ENCODE measurements at regions not wholly inside any gene's neighbourhood (a gene's known extent, or its start where the extent isn't known, plus 50 kb on each side); places are given as distances from the start of the nearest gene placed in this dataset.

- Histone ChIP-seq H3K4me1 (ENCODE audit: control extremely low read depth in 1 of 4, control insufficient read depth in 4 of 4, insufficient read depth in 4 of 4, low read length in 3 of 4) (no peaks in the 10 kb centered on the region), H3K4me3 (ENCODE audit: control insufficient read depth in 1 of 7, extremely low read depth in 1 of 7, insufficient read depth in 4 of 7, low read depth in 2 of 7, low read length in 6 of 7) (no peak overlapping the region), H3K27me3 (replicated peaks in 2 of 5; ENCODE audit: control insufficient read depth in 4 of 5, insufficient read depth in 5 of 5, low read length in 4 of 5) (no peaks in the 10 kb centered on the region), H3K9me3 (ENCODE audit: control extremely low read depth in 1 of 5, control insufficient read depth in 4 of 5, insufficient read depth in 2 of 5, low read depth in 1 of 5, low read length in 4 of 5) (no peaks in the 10 kb centered on the region), H3K27ac (ENCODE audit: insufficient read depth in 1 of 2, low read depth in 1 of 2, low read length in 2 of 2, poor library complexity in 1 of 2, severe bottlenecking in 2 of 2) (no peak overlapping the region), H3K36me3 (ENCODE audit: control insufficient read depth in 4 of 4, insufficient read depth in 4 of 4, low read length in 3 of 4) (no peaks in the 10 kb centered on the region)
- 91% methylated on average over 3 of the region's 3 CpGs for WGBS (ENCODE audit: insufficient coverage)
- POLR2A ChIA-PET: no interaction called here
- no peak for DNase-seq
- CTCF ChIA-PET: interaction anchor here (1.2 kb wide), 1 partner anchor 8 kb away, joined by 3 read pairs; no protein-coding TSS in a partner anchor
These were observed 66.6 kb upstream of the TAB3 start for GRCh38 chrX:30955687-30956086.

DNA sequence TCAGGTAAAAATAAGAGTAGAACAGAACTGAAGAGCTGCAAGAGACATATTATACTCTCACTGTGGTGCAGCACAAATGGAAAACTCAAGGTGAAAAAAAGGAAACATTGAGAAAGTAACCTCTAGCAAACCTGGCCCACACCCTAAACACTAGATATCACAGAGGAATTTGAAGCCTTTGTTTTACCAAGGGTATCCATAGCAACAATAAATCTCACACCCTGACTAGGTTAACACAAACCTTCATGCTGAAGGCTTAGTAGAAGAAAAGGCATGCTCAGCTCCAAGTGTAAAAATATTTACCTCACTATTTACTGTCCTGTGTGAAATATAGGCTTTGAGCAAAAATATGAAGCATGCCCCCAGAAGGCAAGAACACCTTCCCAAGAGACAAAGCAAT, 61.9 kb upstream of the TAB3 start:
- H3K4me1 ChIP-seq (ENCODE audit: control extremely low read depth in 1 of 4, control insufficient read depth in 4 of 4, insufficient read depth in 4 of 4, low read length in 3 of 4): no peaks in the 10 kb centered on the region
- no peak for DNase-seq
- H3K36me3 ChIP-seq (ENCODE audit: control insufficient read depth in 4 of 4, insufficient read depth in 4 of 4, low read length in 3 of 4): no peaks in the 10 kb centered on the region
- no peaks in the 10 kb centered on the region for H3K9me3 ChIP-seq (ENCODE audit: control extremely low read depth in 1 of 5, control insufficient read depth in 4 of 5, insufficient read depth in 2 of 5, low read depth in 1 of 5, low read length in 4 of 5)
- CTCF ChIA-PET: no interaction called here
- no peak overlapping the region for H3K4me3 ChIP-seq (ENCODE audit: control insufficient read depth in 1 of 7, extremely low read depth in 1 of 7, insufficient read depth in 4 of 7, low read depth in 2 of 7, low read length in 6 of 7)
- H3K27me3 ChIP-seq (replicated peaks in 2 of 5; ENCODE audit: control insufficient read depth in 4 of 5, insufficient read depth in 5 of 5, low read length in 4 of 5): no peaks in the 10 kb centered on the region
- H3K27ac ChIP-seq (ENCODE audit: insufficient read depth in 1 of 2, low read depth in 1 of 2, low read length in 2 of 2, poor library complexity in 1 of 2, severe bottlenecking in 2 of 2): no peak overlapping the region
- POLR2A ChIA-PET: no interaction called here

- no CpG with 5 or more reads among the region's 2 CpGs for WGBS (ENCODE audit: insufficient coverage)
- POLR2A ChIA-PET: no interaction called here
- no peaks in the 10 kb centered on the region for H3K36me3 ChIP-seq (ENCODE audit: control insufficient read depth in 4 of 4, insufficient read depth in 4 of 4, low read length in 3 of 4)
- H3K4me1 ChIP-seq (ENCODE audit: control extremely low read depth in 1 of 4, control insufficient read depth in 4 of 4, insufficient read depth in 4 of 4, low read length in 3 of 4): no peaks in the 10 kb centered on the region
- DNase-seq: no peak
- no peak overlapping the region for H3K4me3 ChIP-seq (ENCODE audit: control insufficient read depth in 1 of 7, extremely low read depth in 1 of 7, insufficient read depth in 4 of 7, low read depth in 2 of 7, low read length in 6 of 7)
- no peaks in the 10 kb centered on the region for H3K9me3 ChIP-seq (ENCODE audit: control extremely low read depth in 1 of 5, control insufficient read depth in 4 of 5, insufficient read depth in 2 of 5, low read depth in 1 of 5, low read length in 4 of 5)
- H3K27me3 ChIP-seq (replicated peaks in 2 of 5; ENCODE audit: control insufficient read depth in 4 of 5, insufficient read depth in 5 of 5, low read length in 4 of 5): no peaks in the 10 kb centered on the region
- CTCF ChIA-PET: no interaction called here
- no peak overlapping the region for H3K27ac ChIP-seq (ENCODE audit: insufficient read depth in 1 of 2, low read depth in 1 of 2, low read length in 2 of 2, poor library complexity in 1 of 2, severe bottlenecking in 2 of 2)
These were observed 61.3 kb upstream of the TAB3 start for GRCh38 chrX:30950391-30950790.

DNA sequence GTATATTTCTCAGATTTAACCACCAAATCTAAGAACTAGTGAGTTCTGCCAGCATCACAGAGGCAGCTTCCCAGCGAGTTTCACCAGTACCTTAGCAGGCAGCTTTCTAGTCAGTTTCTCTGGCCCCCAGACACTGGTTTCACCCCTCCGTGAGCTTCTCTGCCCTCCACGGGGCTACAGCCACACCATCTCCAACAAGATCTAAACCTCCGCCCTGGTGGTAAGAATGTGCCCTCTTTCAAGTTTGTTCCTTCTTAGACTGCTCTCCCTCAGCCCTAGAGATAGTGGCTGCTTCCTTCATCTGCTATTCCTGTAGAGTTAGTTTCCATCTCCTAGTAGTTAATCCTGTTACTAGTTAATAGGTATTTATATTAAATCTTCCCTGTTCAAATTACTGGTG, 60.5 kb upstream of the TAB3 start:
- POLR2A ChIA-PET: no interaction called here
- 75% methylated on average over 3 of the region's 4 CpGs for WGBS (ENCODE audit: insufficient coverage)

GRCh38 chrX:30948626-30949025, 59.6 kb upstream of the TAB3 start:
- ChIA-PET POLR2A (no interaction called here), CTCF (no interaction called here)
- 100% methylated on average over 2 of the region's 3 CpGs for WGBS (ENCODE audit: insufficient coverage)

More for the DNA sequence above, 60.5 kb upstream of the TAB3 start:
- no peaks in the 10 kb centered on the region for H3K36me3 ChIP-seq (ENCODE audit: control insufficient read depth in 4 of 4, insufficient read depth in 4 of 4, low read length in 3 of 4)
- H3K27me3 ChIP-seq (replicated peaks in 2 of 5; ENCODE audit: control insufficient read depth in 4 of 5, insufficient read depth in 5 of 5, low read length in 4 of 5): no peaks in the 10 kb centered on the region
- no peak overlapping the region for H3K27ac ChIP-seq (ENCODE audit: insufficient read depth in 1 of 2, low read depth in 1 of 2, low read length in 2 of 2, poor library complexity in 1 of 2, severe bottlenecking in 2 of 2)
- H3K4me1 ChIP-seq (ENCODE audit: control extremely low read depth in 1 of 4, control insufficient read depth in 4 of 4, insufficient read depth in 4 of 4, low read length in 3 of 4): peaks cover 0 to 2% (median under 1%) of the 10 kb centered on the region in 4 experiments
- no peaks in the 10 kb centered on the region for H3K9me3 ChIP-seq (ENCODE audit: control extremely low read depth in 1 of 5, control insufficient read depth in 4 of 5, insufficient read depth in 2 of 5, low read depth in 1 of 5, low read length in 4 of 5)
- H3K4me3 ChIP-seq (ENCODE audit: control insufficient read depth in 1 of 7, extremely low read depth in 1 of 7, insufficient read depth in 4 of 7, low read depth in 2 of 7, low read length in 6 of 7): no peak overlapping the region
- CTCF ChIA-PET: no interaction called here
- no peak for DNase-seq

DNA sequence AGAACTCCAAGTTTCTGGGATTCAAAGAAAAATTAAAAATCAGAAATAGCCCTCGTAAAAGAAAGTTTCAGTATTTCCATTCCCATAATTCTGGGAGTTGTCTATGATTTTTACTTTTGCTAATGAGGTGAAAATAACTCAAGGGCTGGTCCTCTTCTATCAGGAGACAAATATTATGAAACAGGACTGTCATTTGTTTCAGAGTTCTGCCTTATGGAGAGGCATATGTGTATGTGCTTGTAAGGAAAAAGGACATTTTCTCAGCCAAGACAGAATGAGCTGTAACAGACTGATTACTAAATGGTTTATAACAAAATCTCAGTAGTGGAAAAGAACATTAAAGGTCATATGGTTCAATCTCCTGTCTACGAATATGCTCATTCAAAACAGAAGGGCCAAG, 59.0 kb upstream of the TAB3 start:
- no peak overlapping the region for H3K27ac ChIP-seq (ENCODE audit: insufficient read depth in 1 of 2, low read depth in 1 of 2, low read length in 2 of 2, poor library complexity in 1 of 2, severe bottlenecking in 2 of 2)
- H3K36me3 ChIP-seq (ENCODE audit: control insufficient read depth in 4 of 4, insufficient read depth in 4 of 4, low read length in 3 of 4): no peaks in the 10 kb centered on the region
- CTCF ChIA-PET: no interaction called here
- peaks cover 0 to 11% (median 8%) of the 10 kb centered on the region in 4 experiments for H3K4me1 ChIP-seq (ENCODE audit: control extremely low read depth in 1 of 4, control insufficient read depth in 4 of 4, insufficient read depth in 4 of 4, low read length in 3 of 4)
- H3K9me3 ChIP-seq (ENCODE audit: control extremely low read depth in 1 of 5, control insufficient read depth in 4 of 5, insufficient read depth in 2 of 5, low read depth in 1 of 5, low read length in 4 of 5): no peaks in the 10 kb centered on the region
- no peaks in the 10 kb centered on the region for H3K27me3 ChIP-seq (replicated peaks in 2 of 5; ENCODE audit: control insufficient read depth in 4 of 5, insufficient read depth in 5 of 5, low read length in 4 of 5)
- no peak for DNase-seq
- H3K4me3 ChIP-seq (ENCODE audit: control insufficient read depth in 1 of 7, extremely low read depth in 1 of 7, insufficient read depth in 4 of 7, low read depth in 2 of 7, low read length in 6 of 7): no peak overlapping the region
- WGBS (ENCODE audit: insufficient coverage): 100% methylated on average over 1 of the region's 2 CpGs
- POLR2A ChIA-PET: no interaction called here

More at GRCh38 chrX:30948626-30949025, 59.6 kb upstream of the TAB3 start:
- H3K27ac ChIP-seq (ENCODE audit: insufficient read depth in 1 of 2, low read depth in 1 of 2, low read length in 2 of 2, poor library complexity in 1 of 2, severe bottlenecking in 2 of 2): no peak overlapping the region
- DNase-seq: no peak
- H3K4me3 ChIP-seq (ENCODE audit: control insufficient read depth in 1 of 7, extremely low read depth in 1 of 7, insufficient read depth in 4 of 7, low read depth in 2 of 7, low read length in 6 of 7): no peak overlapping the region
- no peaks in the 10 kb centered on the region for H3K27me3 ChIP-seq (replicated peaks in 2 of 5; ENCODE audit: control insufficient read depth in 4 of 5, insufficient read depth in 5 of 5, low read length in 4 of 5)
- H3K36me3 ChIP-seq (ENCODE audit: control insufficient read depth in 4 of 4, insufficient read depth in 4 of 4, low read length in 3 of 4): no peaks in the 10 kb centered on the region
- no peaks in the 10 kb centered on the region for H3K9me3 ChIP-seq (ENCODE audit: control extremely low read depth in 1 of 5, control insufficient read depth in 4 of 5, insufficient read depth in 2 of 5, low read depth in 1 of 5, low read length in 4 of 5)
- H3K4me1 ChIP-seq (ENCODE audit: control extremely low read depth in 1 of 4, control insufficient read depth in 4 of 4, insufficient read depth in 4 of 4, low read length in 3 of 4): peaks cover 0 to 11% (median 8%) of the 10 kb centered on the region in 4 experiments

GRCh38 chrX:30943984-30944383, 54.9 kb upstream of the TAB3 start:
- Histone ChIP-seq H3K36me3 (ENCODE audit: control insufficient read depth in 4 of 4, insufficient read depth in 4 of 4, low read length in 3 of 4) (no peaks in the 10 kb centered on the region), H3K27ac (ENCODE audit: insufficient read depth in 1 of 2, low read depth in 1 of 2, low read length in 2 of 2, poor library complexity in 1 of 2, severe bottlenecking in 2 of 2) (no peak overlapping the region), H3K4me1 (ENCODE audit: control extremely low read depth in 1 of 4, control insufficient read depth in 4 of 4, insufficient read depth in 4 of 4, low read length in 3 of 4) (peaks cover 0 to 11% (median 8%) of the 10 kb centered on the region in 4 experiments), H3K9me3 (ENCODE audit: control extremely low read depth in 1 of 5, control insufficient read depth in 4 of 5, insufficient read depth in 2 of 5, low read depth in 1 of 5, low read length in 4 of 5) (no peaks in the 10 kb centered on the region), H3K4me3 (ENCODE audit: control insufficient read depth in 1 of 7, extremely low read depth in 1 of 7, insufficient read depth in 4 of 7, low read depth in 2 of 7, low read length in 6 of 7) (no peak overlapping the region), H3K27me3 (replicated peaks in 2 of 5; ENCODE audit: control insufficient read depth in 4 of 5, insufficient read depth in 5 of 5, low read length in 4 of 5) (no peaks in the 10 kb centered on the region)
- DNase-seq: peak; percentile 3 to 30 (median 4)
- POLR2A ChIA-PET: no interaction called here
- CTCF ChIA-PET: no interaction called here
